ENCODE measurements at regions not wholly inside any gene's neighbourhood (a gene's known extent, or its start where the extent isn't known, plus 50 kb on each side); places are given as distances from the start of the nearest gene placed in this dataset.

- no peaks in the 10 kb centered on the region for H3K23me2 ChIP-seq (ENCODE audit: insufficient read length, low read depth, low read length, poor library complexity, severe bottlenecking)
- Mint-ChIP-seq H3K4me1 (peaks cover 11 to 21% of the 10 kb centered on the region in 2 experiments), H3K27me3 (ENCODE audit: low read depth) (peaks cover 4% of the 10 kb centered on the region; the same call in 1 of the 2 replicates), H3K9me3 (no peaks in the 10 kb centered on the region), H3K27ac (no peak overlapping the region), H3K36me3 (ENCODE audit: insufficient read depth in 1 of 3, low read depth in 3 of 3) (no peaks in the 10 kb centered on the region), H3K4me3 (no peak overlapping the region)
- no peak overlapping the region for H3K18ac ChIP-seq (ENCODE audit: insufficient read length, low read depth, low read length)
- H3K27me3 ChIP-seq (ENCODE audit: insufficient read depth, low read length) = no peaks in the 10 kb centered on the region
- no peak overlapping the region for H4K8ac ChIP-seq (replicated peaks; ENCODE audit: insufficient read length, low read depth, low read length)
- H3T11ph ChIP-seq (ENCODE audit: low read length) = no peak overlapping the region
- H3K4ac ChIP-seq (ENCODE audit: low read depth, low read length) = no peak overlapping the region
- no peaks in the 10 kb centered on the region for H4K20me1 ChIP-seq (ENCODE audit: control insufficient read depth, insufficient read depth, insufficient read length)
- H2AK5ac ChIP-seq (ENCODE audit: insufficient read length, low read length) = no peak overlapping the region
- no peak for TF ChIP-seq CTCF (conservative IDR thresholded peaks at IDR 0.05)
- no peak overlapping the region for H2BK20ac ChIP-seq (ENCODE audit: low read depth, low read length, poor library complexity, severe bottlenecking)
- no peak overlapping the region for H2BK120ac ChIP-seq (ENCODE audit: low read depth, low read length, poor library complexity, severe bottlenecking)
- H3K14ac ChIP-seq (ENCODE audit: insufficient read depth, low read length) = no peak overlapping the region
- no peak overlapping the region for H3K9ac ChIP-seq (ENCODE audit: extremely low read depth, insufficient read length, low read length)
- no peak overlapping the region for H2BK5ac ChIP-seq (ENCODE audit: insufficient read length, low read length)
- H4K5ac ChIP-seq (ENCODE audit: insufficient read length, low read depth, low read length) = no peak overlapping the region
- no peak overlapping the region for H3K27ac ChIP-seq (ENCODE audit: insufficient read length, low read depth, low read length)
- no peaks in the 10 kb centered on the region for H3K79me2 ChIP-seq (ENCODE audit: insufficient read depth, low read length)
- no peak overlapping the region for H2BK15ac ChIP-seq (ENCODE audit: low read depth, low read length)
- H3K9me3 ChIP-seq (ENCODE audit: control insufficient read depth, low read depth, low read length) = no peaks in the 10 kb centered on the region
- H4K91ac ChIP-seq (ENCODE audit: insufficient read length, low read depth, low read length) = no peak overlapping the region
- no peak overlapping the region for H3K4me2 ChIP-seq (ENCODE audit: insufficient read depth, insufficient read length, low read length)
- H3K56ac ChIP-seq (ENCODE audit: insufficient read length, low read depth, low read length) = no peak overlapping the region
- no CpG with 5 or more reads among the region's 3 CpGs for WGBS (ENCODE audit: extremely low coverage, insufficient read length, low lambda C conversion rate)
- H3K4me1 ChIP-seq (ENCODE audit: insufficient read depth, low read length) = no peaks in the 10 kb centered on the region
- H3K23ac ChIP-seq (ENCODE audit: insufficient read length, low read depth, low read length) = no peak overlapping the region
- H3K79me1 ChIP-seq (ENCODE audit: insufficient read depth, low read depth, low read length, poor library complexity, severe bottlenecking) = no peaks in the 10 kb centered on the region
- H2BK12ac ChIP-seq (ENCODE audit: insufficient read length, low read depth, low read length) = no peak overlapping the region
- no peak for DNase-seq
- H2AFZ ChIP-seq (ENCODE audit: low read length) = no peak overlapping the region
Measured at GRCh38 chr6:14661691-14662090, 544.1 kb downstream of the CD83 start.
